D721Med (cell line): ENCODE measurements at regions not wholly inside any gene's neighbourhood (a gene's known extent, or its start where the extent isn't known, plus 50 kb on each side); places are given as distances from the start of the nearest gene placed in this dataset.

Source experiments
- DNase-seq: peaks from one replicate; pipeline ENCODE4 v3.0.0; 2011; ENCODE audit warnings: low spot score; ENCODE audit not compliant: insufficient read length
- FAIRE-seq: peaks from 2 replicates; lab custom pipeline; 2011; peaks lifted over from hg19 to GRCh38; lab: Jason Lieb, UNC
- TF ChIP-seq, protein P1 (sequence below): IDR thresholded peaks from 2 replicates; pipeline ENCODE4 v1.5.1; 2012; ENCODE audit warnings: mild to moderate bottlenecking, control low read depth; ENCODE audit not compliant: insufficient read depth; ENCODE audit errors: missing control alignments

DNA sequence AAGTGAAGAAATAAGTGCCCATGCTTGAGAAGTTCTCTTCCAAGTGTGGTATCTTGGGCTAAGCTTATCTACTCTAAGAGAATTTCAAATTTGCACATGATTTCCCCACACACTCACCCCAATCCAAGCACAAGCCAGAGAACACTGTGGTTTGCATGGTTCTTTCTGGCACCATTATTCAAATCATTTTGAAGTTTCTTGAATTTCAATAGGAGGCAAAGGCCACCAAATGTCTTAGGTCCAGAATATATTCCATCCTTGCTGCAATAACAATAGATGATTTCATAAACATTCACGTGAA is 359.7 kb downstream of the IRS2 start:
- TF ChIP-seq, protein P1, sequence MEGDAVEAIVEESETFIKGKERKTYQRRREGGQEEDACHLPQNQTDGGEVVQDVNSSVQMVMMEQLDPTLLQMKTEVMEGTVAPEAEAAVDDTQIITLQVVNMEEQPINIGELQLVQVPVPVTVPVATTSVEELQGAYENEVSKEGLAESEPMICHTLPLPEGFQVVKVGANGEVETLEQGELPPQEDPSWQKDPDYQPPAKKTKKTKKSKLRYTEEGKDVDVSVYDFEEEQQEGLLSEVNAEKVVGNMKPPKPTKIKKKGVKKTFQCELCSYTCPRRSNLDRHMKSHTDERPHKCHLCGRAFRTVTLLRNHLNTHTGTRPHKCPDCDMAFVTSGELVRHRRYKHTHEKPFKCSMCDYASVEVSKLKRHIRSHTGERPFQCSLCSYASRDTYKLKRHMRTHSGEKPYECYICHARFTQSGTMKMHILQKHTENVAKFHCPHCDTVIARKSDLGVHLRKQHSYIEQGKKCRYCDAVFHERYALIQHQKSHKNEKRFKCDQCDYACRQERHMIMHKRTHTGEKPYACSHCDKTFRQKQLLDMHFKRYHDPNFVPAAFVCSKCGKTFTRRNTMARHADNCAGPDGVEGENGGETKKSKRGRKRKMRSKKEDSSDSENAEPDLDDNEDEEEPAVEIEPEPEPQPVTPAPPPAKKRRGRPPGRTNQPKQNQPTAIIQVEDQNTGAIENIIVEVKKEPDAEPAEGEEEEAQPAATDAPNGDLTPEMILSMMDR, result no peak
- DNase-seq (no peak), FAIRE-seq (no peak)

DNA sequence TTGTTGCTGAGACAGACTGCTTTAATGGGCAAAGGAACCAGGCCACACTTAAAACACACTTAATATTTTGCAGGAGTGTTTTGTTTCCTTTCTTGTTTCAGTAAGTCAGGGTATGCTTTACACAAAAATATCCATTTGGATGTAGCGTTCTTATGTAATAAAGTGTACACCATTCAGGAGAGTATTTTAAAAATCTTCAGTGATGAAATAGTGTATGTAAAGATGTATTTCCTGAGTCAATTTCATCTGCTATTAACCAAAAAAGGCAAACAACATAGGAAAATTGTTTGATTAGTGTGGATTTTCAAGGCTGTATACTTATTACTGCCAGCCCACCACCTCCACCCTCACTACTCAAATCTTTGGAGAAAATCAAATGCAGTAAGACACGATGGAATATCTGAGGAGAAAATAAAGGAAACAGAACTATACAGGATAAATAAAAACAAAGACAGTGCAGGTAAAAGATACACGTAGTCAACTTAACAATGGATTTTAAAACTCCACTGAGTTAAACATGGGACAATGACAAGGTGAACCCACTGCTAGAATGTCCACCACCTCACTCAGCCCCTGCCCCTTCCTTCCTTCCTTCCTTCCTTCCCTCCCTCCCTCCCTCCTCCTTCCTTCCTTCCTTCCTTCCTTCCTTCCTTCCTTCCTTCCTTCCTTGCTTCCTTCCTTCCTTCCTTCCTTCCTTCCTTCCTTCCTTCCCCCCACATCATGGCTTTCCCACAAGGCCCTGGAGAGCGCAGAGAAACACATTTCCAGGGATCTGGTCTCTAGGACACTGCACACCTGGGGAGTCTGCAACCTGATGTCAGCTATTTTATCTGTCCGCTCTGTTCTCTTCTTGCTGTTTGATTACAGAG is 360.3 kb downstream of the IRS2 start:
- FAIRE-seq, result no peak
- TF ChIP-seq, protein P1, result no peak
- DNase-seq, result no peak

DNA sequence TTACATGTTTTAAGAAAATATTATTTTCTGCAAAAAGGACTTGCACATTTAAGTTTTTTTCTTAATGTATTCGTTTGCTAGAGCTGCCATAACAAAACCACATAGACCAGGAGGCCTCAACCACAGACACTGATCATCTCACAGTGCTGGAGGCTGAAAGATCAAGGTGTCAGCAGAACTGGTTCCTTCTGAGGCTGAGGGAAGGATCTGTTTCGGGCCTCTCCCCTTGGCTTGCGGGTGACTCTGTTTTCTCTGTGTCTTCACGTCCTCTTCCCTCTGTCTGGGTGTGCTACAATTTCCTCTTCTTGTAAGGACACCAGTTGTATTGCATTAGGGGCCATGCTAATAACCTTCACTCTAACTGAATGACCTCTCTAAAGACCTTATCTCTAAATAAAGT is 364.2 kb downstream of the IRS2 start:
- no peak for FAIRE-seq
- TF ChIP-seq, protein P1, result no peak
- DNase-seq, result no peak

DNA sequence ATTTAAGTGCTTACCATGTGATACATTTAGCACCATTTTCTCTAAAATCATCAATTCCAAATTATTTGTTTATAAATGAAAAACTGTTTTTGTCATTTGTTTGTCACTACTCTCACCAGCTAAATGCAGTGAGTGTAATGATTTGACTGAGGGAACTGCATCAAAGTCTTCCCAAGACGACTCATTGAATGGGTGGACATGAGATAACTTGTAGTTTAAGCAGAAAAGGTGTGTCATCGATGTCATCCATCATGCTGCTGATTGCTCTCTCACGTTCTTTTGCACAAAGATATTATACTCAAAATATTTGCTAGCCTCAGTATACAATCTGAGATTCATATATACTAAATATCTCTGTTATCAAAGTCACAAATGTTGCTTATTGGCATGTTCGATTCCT is 366.5 kb downstream of the IRS2 start:
- no peak for FAIRE-seq
- no peak for DNase-seq
- TF ChIP-seq, protein P1, result no peak

DNA sequence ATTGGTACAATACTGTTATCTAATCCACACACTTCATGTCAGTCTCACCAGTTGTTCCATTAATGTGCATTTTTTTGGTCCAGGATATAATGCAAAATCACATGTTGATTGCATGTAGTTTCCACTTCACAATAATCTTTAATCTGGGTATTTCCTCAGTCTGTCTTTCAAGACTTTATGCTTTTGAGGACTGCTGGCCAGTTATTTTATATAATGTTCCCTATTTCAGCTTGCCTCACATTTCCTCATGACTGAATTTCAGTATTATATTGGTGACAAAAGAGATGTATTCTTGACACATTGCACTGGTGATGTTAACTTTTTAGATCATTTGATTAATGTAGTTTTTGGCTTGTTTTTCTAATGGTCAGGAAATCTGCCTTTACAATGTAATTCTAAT is 368.3 kb downstream of the IRS2 start:
- TF ChIP-seq, protein P1, result no peak
- FAIRE-seq (no peak), DNase-seq (no peak)

DNA sequence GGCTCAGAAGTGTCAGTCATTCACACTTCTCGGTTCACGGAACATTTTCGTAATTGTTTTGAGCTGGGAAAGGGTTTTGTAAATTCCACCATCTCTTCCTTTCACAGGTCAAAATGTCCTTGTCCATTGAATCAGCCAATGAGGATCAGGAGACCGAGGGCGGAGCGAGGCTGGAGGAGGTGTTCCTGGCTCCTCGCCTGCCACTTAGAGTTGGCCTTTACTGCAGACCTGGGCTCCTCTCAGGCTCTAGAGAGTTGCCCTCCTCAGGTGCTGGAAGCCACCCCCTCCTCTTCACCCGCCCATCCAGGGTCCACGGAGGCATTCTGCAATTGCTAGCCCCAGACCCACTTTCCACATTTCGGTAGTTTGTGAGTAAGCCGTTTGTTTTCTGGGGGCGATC is 370.4 kb downstream of the IRS2 start:
- DNase-seq (no peak), FAIRE-seq (no peak)
- TF ChIP-seq, protein P1, result no peak

DNA sequence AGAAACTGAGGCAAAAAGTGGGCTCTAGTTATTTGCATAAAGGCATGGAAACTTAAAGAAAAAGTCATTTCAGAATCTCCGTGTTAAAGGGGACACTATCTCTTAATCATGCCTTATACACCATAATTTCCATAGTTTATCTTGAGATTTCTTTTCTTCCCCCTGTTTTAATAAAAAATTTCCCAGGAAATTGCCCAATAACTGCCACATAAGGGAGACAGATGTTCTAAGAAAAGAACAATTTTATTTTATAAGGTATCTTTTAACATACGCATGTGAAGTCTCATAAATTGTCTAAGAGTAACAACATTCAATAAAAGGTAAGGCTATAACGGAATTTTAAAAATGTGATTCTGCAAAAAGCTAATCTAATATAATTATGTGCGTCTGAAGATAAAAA is 371.3 kb downstream of the IRS2 start:
- FAIRE-seq (no peak), DNase-seq (no peak)
- TF ChIP-seq, protein P1, result no peak
